GM19043 (cell line): ENCODE measurements at regions not wholly inside any gene's neighbourhood (a gene's known extent, or its start where the extent isn't known, plus 50 kb on each side); places are given as distances from the start of the nearest gene placed in this dataset.
"Not testable (repeated sequence)": the region's sequence is repeated elsewhere in the genome, so short reads cannot be mapped to it uniquely, and the experiment has no call there.

ENCODE experiments used
- ATAC-seq: cut with Tn5 transposase; IDR thresholded peaks from one replicate; pipeline ENCODE4 v1.9.1; 2021; ENCODE audit warnings: low read depth; ENCODE audit not compliant: unreplicated experiment

- no peak for ATAC-seq
These were observed 100.3 kb upstream of the SIRPG start for GRCh38 chr20:1757606-1758512.

GRCh38 chr20:1757072-1757471, 99.5 kb upstream of the SIRPG start:
- ATAC-seq, result no peak

DNA sequence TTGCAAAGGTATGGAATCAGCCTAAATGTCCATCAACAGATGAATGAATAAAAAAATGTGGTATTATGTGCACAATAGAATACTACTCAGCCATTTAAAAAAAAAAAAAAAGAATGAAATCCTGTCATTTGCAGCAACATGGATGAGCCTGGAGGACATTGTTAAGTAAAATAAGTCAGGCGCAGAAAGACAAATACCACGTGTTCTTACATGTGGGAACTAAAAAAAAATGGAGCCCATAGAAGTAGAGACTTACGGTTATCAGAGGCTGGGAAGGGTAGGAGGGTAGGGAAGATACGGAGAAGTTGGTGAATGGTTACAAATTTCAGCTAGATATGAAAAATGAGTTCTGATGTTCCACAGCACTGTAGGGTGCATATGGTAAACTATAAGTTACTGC, 97.2 kb upstream of the SIRPG start:
- no peak for ATAC-seq

GRCh38 chr20:1754306-1754705, 96.7 kb upstream of the SIRPG start:
- ATAC-seq, result no peak

GRCh38 chr20:1752045-1752444, 94.5 kb upstream of the SIRPG start:
- no peak for ATAC-seq

DNA sequence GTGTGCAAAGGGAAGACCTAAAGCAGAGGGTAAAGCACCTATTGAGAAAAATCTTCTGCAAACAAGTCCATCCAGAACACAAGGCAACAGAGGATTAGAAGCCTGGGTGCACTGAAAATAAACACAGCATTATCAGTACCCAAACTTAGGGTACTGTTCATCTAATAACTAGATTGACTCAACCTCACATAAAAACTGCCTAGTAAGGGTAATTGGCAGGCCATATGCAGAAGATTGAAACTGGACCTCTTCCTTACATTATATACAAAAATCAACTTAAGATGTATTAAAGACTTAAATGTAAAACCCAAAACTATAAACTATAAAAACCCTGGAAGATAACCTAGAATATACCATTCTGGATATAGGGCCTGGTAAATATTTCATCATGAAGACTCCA, 91.2 kb upstream of the SIRPG start:
- ATAC-seq, result no peak

GRCh38 chr20:1747953-1748577, 90.5 kb upstream of the SIRPG start:
- ATAC-seq, result no peak

- not testable (repeated sequence) for ATAC-seq
These were observed 84.5 kb upstream of the SIRPG start for GRCh38 chr20:1742049-1742434.

DNA sequence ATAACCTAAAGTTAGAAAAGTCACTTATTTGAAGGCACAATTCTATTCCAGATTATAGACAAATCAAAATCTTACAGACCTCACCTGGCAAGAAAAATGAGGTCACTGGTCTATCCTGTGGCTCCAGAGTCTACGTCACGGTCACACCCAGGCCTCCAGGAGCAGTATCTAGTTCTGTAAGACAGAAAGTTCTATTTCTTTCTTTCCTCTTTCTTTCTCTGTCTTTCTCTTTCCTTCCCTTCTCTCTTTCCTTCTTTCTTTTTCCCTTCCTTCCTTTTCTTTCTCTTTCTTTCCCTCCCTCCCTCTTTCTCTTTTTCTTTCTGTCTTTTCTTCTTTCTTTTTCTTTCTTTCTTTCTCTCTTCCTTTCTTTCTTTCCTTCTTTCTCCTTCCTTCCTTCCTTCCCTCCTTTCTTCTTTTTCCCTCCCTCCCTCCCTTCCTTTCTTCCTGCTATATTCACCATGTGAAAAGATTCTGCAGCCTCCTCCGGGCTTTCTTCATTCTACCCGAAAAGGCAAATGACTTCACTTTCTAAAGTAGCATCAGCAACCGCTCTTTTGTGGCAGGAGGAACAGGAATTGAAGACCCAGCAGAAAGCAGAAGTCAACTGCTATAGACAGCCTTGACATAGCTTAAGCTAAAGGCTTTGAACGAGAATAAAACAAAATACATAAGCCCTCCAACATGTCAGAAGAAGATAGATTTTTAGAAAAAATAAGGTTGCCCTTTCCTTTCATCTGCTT, 83.9 kb upstream of the SIRPG start:
- no peak for ATAC-seq

DNA sequence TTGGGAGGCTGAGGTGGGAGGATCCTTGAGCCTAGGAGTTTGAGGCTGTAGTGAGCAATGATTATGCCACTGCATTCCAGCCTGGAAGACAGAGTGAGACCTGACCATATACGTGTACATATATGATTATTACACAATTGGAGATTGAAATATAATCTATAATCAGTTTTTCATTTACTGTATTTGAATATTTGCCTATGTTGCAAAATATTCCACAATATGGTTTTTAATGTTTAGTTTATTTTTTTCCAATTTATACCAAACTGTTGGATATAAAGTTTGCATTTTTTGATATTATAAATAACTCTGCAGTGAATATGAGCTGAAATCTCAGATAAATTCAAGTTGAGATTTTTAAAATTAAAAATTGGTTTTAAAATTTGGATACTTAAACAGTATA, 79.6 kb upstream of the SIRPG start:
- ATAC-seq, result no peak

- ATAC-seq, result no peak
These were observed 78.0 kb upstream of the SIRPG start for GRCh38 chr20:1735417-1736089.

DNA sequence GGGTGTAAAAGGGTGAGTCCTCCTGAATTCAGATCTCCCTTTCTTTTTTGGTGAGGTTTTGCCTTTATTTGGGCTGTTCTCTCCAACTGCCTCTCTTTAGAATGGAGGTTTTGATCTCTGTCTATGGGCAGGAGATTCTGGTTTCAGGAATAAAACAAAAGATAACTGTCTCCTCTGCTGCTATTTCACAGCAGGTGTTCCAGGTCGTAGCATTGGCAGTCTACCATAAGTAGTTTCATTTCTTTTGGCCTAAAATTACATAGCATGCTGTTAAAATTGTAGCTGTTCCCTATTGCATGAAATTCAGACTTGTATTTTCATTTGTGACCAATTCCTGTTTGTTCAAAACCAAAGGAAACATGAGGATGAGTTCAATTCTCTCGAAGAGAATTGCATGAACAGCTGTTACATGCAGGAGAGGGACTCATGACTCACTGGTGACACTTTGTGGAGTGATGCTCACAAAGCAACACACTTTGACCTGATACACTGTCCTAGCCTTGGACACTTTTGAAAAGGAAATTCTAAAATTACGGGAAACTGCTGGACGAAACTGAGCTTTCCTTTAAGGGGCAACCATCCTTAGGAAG, 76.8 kb upstream of the SIRPG start:
- ATAC-seq, result no peak

DNA sequence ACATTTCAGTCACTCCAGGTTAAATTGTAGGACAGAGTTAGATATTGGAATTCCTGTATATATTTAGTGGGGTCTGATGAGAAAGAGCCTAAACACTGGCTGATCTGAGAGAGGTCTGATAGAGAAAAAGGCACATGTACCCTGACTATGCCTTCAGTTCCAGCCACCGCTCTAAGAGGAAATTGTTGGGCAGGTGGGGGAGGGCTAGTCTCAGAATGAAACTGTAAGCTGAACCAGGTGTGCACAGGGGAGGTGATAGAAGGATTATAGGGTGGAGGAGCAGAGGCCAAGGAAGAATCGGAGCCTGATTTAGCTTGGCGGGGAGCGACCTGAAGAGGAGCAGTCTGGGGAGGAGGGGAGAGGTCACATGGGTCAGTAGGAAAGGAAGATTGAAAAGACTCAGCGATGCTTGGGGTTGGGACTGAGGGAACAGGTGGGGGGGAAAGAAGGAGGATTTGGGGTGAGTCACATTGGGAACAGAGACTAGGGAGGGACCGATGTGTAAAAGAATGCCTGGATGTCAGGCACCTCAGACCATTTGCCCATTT, 74.3 kb upstream of the SIRPG start:
- not testable (repeated sequence) for ATAC-seq

- not testable (repeated sequence) for ATAC-seq
These were observed 73.6 kb upstream of the SIRPG start for GRCh38 chr20:1730981-1731711.

- not testable (repeated sequence) for ATAC-seq
These were observed 69.7 kb upstream of the SIRPG start for GRCh38 chr20:1727303-1727702.

DNA sequence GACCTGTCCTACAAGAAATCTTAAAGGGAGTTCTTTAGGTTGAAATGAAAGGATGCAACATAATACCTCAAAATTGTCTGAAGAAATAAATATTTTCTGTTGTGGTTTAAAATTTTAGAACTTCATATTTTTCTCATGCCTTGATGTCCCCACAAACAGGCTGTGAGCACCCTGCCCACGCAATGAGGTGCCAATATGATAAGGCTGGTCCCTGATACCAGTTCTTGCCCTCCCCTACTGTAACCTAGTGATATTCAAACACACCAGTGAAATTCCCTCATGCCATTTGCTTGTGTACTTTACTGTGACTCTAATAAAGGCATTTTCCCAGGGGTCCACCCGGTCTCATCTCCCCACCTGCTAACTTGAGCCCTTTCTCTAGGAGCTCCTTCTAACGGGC, 67.3 kb upstream of the SIRPG start:
- ATAC-seq, result no peak

- no peak for ATAC-seq
These were observed 65.0 kb upstream of the SIRPG start for GRCh38 chr20:1722513-1723050.

DNA sequence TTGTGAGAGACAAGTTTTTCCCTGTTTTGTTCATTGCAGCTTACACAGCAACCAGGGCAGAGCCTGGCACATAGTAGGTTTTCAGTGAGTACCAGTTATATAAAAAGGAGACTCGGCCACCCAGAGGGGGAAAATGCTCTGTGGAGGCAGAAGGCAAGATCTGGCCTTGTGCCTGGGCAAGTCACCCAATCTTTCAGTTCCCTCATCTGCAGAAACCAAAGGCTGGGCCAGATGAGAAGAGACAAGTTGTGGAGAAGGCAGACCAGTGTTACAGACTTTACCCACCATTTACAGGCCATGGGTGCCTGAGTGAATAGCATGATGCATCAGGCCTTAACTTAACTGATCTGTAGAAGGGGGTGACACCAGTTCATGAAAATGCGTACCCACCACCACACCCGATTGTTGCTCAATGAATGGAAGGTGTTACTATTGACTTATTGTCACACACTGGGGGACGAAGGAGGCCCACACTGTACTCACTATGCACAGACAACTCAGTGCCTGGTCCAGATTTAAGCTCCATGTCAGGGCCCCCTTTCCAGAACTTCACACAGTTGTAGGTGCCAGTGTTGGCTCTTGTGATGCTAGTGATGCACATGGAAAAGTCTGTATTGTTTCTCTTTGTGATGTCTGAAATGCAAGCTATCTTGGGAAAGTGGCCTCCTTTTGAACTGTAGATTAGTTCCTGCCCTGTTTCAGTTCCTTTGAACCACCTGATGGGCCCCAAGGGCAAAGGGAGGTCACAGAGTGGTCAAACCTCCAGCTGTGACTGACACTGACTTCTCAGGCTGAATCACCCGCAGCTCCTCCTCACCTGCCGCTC, 64.3 kb upstream of the SIRPG start:
- peak; percentile 63 for ATAC-seq
